Stimulated activated CD8-positive, alpha-beta memory T cell treated with anti-CD3 and anti-CD28 coated beads, Interleukin-15, amount 100 ng/mL, for 1 hour (primary cell): ENCODE measurements at regions not wholly inside any gene's neighbourhood (a gene's known extent, or its start where the extent isn't known, plus 50 kb on each side); places are given as distances from the start of the nearest gene placed in this dataset.
"Not testable (repeated sequence)": the region's sequence is repeated elsewhere in the genome, so short reads cannot be mapped to it uniquely, and the experiment has no call there.

ENCODE experiments used
- DNase-seq: peaks from one replicate; pipeline ENCODE4 v3.0.0-alpha.2; 2020; ENCODE audit warnings: low read depth

DNA sequence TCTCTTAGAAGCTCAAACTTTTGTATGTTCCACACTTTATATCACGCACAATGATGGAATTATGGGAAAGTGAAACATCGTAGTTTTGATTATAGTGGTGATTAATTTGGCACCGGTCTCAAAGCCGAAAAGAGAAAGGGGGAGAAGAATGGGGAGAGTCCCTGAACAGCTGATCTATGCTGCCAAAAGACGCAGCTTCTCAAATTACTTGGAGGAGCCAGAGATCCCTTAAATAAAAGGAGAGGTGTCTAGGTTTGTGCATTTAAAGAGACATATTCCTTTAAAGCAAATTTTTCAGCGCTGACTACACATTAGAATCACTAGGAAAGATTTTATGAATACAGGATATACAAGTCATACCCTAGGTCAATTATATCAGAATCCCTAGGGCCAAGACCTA is 599.6 kb upstream of the ADAMTS5 start:
- no peak for DNase-seq

DNA sequence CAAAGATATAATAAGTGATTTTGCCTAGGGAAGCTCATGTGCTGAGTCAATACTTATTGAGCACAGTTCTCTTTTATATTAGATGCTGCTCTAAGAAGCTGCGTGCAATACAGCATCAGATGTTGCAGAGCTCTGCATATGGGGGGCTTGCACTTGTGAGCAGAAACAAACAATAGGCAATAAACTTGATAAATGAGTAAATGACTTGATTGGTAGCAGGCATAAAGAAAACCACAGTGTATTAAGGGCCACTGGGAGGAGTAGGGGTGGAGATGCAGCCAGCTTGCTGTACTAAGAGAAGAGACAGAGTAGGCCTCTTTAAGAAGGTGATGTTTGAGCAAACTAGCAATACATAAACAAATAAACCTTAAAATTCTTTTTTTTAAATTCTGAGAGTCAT is 598.5 kb upstream of the ADAMTS5 start:
- DNase-seq, result no peak

DNA sequence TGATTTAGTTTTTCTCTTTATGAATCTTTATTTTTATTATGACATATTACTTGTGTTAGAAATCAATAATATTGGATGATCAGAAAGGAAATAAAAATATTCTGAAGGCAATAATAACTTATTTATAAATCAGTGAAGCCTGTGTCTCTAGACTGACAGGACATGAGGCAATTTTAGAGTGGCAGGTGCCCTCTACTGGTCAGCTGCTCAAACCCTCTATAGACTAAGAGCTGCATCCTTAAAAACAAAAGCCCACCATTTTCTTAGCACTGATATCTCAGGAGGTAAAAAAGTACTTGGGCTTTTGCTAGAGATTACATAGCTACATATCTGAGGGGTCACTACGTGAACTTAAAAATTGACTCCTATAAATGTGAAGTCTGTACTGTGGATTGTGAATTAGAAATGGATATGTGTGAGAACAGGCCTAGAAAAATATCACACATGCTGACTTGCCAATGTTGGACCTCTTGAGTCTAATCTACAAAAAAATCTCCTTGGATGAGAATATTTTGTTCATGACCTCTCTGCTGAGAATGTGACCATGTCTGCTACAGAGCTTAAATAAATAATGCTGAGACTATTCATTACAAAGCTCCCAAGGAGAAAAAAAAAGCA is 597.9 kb upstream of the ADAMTS5 start:
- DNase-seq, result no peak

DNA sequence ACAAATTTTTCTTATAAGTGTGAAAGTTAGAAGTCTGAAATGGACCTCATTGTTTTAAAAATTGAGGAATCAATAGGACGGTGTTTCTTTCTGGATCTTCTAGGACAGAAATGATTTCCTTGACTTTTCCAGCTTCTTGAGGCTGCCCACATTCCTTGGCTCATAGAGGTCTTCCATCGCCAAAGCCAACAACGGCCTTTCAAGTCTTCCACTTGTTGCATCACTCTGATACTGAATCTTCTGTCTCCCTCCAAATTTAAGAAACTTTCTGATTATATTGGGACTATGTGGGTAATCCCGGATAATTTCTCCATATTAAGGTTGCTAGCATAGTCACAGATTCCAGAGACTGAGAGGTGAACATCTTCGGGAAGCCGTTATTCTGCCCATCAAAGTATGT is 595.4 kb upstream of the ADAMTS5 start:
- no peak for DNase-seq

DNA sequence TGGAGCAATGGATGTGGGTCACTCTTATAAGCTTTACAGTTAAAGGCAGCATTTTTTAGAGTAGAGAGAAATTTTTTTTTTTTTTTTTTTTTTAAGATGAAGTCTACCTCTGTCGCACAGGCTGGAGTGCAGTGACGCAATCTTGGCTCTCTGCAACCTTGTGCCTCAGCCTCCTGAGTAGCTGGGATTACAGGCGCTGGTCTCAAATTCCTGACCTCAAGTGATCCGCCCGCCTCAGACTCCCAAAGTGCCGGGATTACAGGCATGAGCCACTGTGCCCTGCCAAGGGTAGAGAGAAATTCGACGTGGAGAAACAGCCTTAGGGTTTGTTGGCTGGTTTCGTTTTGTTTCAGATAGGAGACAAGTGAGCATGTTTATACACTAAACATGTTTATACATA is 594.2 kb upstream of the ADAMTS5 start:
- DNase-seq, result no peak

DNA sequence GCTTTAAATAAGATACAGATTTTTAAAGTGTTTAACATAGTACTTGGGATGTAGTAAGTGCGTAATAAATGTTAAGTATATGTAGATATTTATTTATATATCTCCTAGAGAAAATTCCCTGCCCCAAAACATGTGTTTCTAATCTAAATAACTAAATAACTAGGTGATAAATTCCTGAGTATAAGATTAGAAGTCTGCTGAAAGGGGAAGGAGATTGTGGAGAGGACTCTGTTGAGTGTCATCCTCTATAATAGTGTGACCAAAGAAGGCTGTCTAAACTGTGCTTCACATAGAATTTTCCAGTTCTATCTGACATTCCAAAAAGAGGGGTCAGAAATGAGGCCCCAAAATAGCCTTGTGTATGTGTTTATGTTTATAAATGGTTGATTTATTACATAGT is 590.5 kb upstream of the ADAMTS5 start:
- no peak for DNase-seq

DNA sequence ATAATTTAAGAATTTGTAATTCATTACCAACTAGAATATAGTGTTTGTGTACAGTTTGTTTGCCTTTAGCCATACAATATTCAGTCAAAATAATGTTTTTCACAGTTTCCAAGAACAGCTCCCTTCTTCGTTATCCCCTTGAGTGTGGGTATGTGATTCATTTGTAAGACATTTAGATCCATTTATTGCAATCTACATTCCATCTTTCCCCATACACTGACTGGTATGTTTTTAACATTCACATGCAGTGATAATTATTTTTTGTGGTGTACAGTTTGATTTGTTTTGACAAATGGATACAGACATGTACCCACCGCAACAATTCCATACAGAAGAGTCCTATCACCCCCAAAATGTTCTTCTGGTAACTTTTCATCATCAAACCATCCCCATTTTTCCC is 589.1 kb upstream of the ADAMTS5 start:
- DNase-seq, result no peak

DNA sequence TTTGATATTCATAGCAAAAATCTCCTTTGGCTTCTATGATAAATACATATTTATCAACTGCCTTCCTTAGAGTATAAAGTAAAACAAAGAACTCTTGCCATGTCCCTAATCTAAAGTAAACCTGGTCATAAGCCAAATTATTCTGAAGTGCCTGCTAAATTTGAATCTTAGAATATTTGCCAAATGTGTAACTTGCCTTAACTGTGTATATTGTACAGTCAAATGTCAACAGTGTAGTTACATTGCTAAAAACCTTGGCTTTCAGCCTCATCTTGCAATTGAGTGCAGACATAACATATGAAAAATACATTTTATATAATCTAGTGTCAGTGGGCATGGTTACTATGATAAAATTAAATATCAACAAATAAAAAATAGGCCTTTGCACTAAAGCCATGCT is 583.4 kb upstream of the ADAMTS5 start:
- no peak for DNase-seq

DNA sequence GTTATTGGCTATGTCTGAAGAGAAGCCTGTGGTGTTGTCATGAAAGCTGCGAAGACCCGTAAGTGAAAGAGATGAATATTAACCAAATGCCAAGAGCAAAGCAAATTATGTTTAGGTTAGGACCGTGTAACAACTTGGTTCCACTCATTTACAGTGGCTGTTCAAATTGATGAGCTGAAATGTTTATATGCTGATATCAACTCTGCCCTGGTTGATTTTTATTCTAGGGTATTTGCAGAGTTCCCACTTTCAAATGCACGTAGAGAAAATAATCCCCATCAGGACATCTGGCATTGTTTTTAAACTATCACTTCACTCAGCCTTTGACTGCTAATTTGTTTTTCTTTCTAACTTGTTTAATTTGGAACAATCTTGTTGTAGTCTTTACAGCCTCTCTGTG is 581.6 kb upstream of the ADAMTS5 start:
- DNase-seq, result no peak

DNA sequence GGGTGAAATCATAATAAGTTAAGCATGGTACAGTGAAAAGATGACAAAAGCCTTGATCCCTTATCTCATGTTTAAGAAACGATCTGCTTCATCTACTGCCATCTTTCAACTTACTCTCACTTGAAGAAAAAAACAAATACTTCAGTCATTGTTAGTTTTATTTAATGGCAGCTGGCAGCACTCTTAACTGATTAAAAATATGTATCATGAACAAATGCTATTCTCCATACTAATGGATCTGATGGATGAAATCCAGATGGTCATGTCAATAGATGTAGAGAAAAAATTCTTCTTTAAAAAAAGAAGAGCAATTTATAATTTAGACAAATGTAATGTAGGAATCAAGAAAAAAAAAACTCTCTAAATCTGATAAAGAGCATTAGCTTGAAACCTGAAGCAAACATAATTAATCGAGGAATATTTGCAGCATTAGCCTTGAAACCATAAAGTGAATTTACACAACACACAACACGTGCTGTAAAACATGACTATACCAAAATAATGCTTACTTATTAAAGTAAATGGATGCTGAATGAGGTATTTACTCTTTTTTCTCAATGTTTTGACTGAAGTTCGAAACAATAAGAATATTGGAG is 579.0 kb upstream of the ADAMTS5 start:
- no peak for DNase-seq

DNA sequence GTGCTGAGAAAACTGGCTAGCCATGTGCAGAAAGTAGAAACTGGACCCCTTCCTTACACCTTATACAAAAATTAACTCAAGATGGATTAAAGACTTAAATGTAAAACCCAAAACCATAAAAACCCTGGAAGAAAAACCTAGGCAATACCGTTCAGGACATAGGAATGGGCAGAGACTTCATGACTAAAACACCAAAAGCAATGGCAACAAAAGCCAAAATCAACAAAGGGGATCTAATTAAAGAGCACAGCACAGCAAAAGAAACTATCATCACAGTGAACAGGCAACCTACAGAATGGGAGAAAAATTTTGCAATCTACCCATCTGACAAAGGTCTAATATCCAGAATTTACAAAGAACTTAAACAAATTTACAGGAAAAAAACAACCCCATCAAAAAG is 575.2 kb upstream of the ADAMTS5 start:
- DNase-seq, result not testable (repeated sequence)

DNA sequence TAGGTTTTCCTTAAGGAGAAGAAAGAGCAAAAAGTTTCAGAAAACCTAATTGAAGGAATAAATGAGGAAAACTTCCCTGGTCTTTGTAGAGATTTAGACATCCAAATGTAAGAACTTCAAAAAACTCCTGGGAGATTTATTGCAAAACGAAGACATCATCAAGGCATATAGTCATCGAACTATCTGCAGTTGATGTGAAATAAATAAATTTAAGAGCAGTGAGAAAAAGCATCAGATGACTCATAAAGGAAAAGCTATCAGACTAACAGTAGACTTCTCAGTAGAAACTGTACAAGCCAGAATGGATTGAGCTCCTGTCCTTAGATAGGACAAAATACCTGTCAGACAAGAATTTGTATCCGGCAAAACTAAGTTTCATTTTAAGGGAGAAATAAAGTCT is 569.4 kb upstream of the ADAMTS5 start:
- DNase-seq, result no peak

DNA sequence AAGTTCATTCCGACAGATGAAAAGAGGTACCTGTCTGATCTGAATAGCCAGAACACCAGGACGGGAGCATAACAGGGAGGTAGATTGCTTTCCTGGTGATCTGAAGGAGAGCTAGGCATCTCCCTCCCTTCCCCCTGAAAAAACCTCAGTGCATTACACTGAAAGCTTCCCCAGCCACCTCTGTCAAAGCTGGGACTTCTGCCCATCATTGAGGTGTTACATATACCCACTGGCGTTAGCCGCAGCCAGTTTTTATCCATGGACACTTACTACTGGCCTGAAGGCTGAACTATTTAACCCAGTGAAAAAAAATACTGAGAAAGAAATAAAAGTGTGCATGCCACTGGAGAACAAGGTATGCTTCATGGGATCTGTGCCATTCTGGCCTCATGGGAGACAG is 568.3 kb upstream of the ADAMTS5 start:
- DNase-seq, result no peak

DNA sequence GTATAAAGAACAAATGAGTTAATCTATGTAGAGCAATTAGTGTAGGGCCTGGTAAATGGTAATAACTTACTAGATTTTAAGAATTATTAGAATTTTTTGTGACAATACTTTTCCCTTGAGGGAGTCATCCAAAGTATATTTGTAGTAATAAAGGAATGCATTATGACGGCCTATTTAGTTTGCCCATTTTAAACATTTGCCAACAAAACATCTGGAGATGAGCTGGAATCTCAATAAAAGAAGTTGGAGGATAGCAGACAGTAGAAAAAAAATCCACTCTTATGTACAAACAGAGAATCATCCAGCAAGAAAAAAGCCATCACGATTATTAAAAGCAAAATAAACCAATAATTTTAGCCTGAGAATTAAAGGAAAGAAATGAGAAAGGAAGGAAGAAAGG is 567.3 kb upstream of the ADAMTS5 start:
- no peak for DNase-seq

DNA sequence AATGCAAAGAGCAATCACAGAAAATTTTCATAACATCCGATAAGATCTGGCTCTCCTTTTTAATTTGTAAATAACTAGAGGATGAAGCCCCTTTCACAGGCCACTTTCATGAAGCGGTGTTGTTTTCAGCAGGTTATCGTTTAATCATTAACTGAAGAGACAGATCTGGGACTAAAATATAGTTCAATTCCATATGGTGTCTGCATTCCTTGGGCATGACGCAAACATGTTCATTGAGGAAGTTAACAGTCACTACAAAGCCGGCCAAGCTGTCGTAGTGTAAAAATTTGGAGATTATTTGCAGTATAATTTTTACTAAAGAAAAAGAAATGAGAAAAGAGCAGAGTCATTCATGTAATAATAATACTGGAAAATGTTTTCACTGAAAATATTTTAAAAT is 565.2 kb upstream of the ADAMTS5 start:
- no peak for DNase-seq

DNA sequence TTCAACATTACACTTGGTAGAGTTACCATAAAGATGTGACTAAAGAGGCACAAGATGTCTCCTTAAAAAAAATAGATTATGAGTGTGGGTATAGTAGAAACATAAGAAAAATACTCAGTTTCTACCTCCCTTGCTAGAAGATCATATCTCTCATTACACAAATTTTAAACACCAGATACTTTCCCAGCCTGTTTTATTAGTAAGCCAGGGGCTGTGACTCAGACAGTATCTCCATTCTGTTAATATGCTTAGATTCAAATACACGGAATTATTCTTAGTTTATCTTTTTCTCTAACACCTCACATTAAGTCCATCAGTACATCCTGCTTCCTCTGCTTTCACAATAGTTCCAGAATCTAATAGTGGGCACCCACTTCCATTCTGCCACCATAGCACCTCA is 561.8 kb upstream of the ADAMTS5 start:
- no peak for DNase-seq

DNA sequence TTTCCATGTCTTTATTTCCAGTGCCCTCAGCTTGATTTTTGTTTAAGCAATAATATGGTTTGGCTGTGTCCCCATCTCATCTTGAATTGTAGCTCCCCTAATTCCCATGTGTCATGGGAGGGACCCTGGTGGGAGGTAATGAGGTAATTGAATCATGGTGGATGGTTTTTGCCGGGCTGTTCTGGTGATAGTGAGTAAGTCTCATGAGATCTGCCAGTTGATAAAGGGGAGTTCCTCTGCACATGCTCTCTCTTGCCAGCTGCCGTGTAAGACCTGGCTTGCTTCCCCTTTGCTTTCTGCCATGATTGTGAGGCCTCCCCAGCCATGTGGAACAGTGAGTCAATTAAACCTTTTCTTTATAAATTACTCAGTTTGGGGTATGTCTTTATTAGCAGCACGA is 559.6 kb upstream of the ADAMTS5 start:
- DNase-seq, result no peak

DNA sequence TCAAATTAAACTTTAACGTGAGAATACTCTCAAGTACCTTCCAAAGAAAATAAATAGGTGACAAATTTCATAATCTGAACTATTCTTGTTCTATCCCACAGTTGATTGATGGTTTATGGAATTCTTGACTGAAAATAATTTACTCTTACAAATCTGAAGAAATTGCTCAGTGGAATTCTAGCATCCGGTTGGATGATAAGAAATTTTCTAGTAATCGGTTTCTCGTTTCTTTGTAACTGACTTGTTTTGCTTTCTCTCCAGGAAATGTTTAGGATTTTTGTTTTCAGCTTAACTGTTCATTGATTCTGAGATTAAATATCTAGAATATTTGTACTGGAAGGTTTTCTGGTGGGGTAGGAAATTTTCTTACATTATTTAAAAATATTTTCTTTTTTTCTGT is 558.9 kb upstream of the ADAMTS5 start:
- no peak for DNase-seq

DNA sequence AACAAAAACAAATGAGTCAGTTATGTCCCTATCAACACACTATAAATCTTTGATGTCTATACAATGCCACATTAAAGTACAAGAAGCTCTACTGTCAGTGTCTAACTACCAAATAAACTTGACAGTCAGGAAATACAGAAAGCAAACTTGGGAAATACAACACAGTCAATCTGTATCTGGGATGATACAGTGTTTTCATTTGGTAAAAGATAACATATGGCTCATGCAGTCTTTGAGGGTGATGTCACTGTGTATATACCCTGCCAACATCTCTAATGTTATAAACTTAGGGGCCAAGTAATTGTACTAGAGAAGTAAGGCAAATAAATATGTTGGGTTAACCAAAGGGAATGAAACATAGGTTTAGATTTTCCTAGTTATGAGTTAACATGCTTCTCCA is 552.5 kb upstream of the ADAMTS5 start:
- no peak for DNase-seq

DNA sequence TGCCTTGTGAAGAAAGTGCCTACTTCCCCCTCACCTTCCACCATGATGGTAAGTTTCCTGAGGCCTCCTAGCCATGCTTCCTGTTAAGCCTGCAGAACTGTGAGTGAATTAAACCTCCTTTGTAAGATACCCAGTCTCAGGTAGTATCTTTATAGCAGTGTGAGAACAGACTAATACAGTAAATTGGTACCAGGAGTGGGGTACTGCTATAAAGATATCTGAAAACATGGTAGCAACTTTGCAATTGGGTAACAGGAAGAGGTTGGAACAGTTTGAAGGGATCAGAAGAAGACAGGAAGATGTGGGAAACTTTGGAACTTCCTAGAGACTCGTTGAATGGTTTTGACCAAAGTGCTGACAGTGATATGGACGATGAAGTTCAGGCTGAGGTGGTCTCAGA is 550.3 kb upstream of the ADAMTS5 start:
- not testable (repeated sequence) for DNase-seq

DNA sequence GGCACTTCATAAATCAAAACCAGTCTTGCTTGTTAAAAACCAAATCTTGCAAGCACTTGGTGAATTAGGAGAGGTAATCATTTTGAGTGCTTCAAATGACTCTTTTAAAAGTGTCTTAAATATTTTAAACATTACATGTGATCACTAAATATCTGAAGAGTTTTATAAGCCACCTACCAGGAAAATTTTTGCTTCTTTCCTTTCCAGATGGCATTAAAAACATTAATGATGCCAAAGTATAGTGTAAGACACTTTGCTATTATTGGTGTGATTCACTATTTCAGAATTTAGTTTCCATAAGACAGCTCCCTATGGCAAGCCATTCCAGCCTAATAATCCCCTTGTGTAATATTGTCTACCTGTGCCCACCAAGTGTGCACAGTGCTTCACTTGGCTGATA is 548.8 kb upstream of the ADAMTS5 start:
- DNase-seq, result no peak

DNA sequence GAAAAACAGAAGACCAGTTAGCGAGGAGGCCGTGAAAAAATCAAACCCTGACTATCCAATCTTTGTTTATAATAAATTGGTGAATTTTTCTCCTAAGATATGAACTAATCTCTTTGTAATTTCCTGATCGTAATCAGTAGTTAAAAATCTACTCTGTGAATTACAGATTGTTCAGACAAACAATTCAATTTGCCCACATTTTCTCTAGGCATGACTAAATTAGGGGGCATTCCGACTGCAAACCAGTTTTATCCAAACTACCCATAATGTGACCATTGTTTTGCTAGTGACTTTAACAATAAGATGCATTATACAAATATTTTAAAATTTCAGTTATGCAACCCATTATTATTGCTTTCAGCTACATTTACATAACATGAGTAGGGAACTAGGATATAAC is 546.9 kb upstream of the ADAMTS5 start:
- DNase-seq, result no peak

DNA sequence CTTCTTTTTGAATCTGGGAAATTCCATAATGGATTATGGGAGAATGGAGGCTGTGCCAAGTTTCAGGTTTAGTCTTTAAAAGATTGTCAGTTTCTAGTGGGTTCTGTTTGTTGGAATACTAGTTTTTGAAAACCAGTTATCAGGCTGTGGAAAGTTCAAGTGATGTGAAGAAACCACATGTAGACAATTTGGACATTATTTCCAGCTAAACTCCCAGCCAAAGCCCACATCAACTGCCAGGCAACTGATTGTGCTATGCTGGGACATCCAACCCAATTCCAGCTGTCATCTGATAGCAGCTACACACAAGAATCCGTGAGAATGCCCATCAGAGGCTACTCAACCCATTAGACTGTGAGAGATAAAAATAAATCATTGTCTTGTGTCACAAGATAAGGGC is 546.1 kb upstream of the ADAMTS5 start:
- DNase-seq, result no peak

DNA sequence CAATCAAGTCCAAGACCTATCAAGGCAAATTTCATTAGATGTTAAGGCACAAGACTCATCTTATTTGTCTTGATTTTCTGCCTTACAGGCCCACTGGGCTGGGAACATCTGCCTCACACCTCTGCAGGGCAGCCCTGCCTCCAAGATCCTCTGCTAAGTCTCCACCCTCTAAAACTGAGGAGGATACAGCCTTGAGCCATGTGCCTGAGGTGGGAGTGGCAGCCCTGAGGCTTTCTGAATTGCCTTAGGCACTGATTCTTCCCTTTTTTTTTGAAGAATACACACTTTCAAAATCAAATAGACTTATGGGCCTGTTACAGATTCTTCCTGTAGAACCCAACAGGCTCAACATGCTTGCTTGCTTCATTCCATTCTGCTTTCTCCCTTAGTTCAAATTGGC is 544.3 kb upstream of the ADAMTS5 start:
- no peak for DNase-seq

DNA sequence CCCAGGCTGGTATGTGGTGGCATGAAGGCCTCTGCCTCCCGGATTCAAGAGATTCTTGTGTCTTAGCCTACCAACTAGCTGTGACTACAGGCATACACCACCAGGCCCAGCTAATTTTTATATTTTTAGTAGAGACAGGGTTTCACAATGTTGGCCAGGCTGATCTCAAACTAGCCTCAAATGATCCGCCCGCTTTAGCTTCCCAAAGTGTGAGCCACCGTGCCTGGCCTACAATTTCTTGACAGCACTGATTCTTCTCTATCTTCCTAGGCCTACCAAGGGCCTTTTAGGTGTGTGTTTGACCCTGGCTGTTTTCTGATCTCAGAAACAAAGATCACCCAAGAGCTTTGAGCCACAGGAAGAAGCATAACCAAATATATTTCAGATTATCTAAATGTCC is 540.8 kb upstream of the ADAMTS5 start:
- DNase-seq, result no peak
